ENCODE measurements at regions not wholly inside any gene's neighbourhood (a gene's known extent, or its start where the extent isn't known, plus 50 kb on each side); places are given as distances from the start of the nearest gene placed in this dataset.

DNA sequence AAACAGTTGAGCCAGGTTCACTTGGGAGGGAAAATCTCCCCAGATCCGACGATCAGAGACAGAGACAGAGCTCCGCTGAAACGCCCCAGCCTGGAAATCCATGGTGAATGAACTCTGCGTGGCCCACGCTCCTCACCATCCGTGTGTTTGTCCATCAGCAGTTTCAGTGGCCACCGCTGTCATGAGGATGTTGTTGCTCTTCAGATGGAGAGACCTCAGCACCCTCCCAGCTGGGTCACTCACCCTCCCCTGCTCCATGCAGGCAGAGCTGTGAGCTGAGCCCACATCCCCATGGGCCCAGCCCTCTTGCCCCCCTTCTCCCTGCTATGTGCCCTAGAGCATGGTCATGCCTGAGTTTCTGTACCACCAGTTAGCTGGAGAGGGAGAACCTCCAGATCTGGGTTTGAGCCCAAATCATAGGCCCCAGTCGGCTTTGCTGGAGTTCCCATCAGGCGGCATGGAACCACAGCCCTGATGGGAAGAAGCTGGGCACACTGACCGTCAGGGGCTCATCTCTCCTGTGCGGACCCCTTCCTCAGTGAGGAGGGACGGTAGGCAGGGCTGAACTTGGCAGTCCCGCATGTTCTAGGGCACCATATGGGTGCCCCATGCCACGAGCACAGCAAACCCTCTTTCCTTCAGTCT, 154.4 kb upstream of the COL5A1 start:
- DNase-seq (no peak), ATAC-seq (no peak)
- intact Hi-C loops (cut with micrococcal nuclease), result no loop called here

DNA sequence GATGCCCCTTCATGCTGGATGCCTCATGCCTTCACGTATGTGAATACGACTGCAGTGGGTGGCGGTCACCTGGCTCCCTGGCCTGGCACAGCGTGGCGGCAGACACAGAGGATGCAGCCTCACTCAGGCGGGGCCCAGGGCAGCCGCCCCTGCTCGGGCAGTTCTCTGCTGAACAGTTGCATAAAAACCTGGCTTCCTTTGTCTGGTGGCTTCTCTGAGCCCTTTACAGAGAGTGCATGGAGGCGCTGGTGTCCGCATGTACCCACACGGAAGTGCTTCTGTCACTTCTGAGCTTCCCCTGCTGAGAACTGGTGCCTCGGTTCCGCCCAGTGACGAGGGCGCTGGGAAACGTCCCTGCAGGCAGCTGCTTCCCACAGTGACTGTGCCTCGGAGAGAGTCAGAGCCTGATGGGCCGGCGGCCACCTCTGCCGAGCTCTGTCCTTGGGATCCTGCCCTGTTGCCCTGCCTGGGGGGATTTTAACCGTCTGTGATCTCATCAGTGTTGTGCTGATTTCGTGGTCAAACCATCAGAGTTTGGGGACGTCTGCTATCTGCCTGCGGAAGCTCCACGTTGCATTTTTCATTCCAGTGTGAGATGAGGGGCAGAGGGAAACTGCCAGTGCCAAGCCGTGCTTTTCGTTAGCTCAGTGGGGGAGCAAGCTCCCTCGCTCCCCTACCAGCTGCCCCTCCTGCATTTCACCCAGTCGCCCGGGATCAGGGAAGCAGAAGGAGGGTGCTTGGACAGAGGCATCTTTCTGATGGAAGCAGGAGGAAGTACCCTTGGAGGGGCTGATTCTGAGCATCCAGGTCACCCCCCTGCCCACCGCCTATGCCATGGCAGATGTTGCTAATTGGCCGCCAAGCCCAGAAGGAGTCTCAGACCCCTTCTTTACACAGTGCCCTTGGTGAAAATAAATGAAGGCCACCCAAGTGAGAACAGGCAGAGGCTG, 153.0 kb upstream of the COL5A1 start:
- intact Hi-C loops (cut with micrococcal nuclease), result no loop called here
- peak; percentile 53 for ATAC-seq
- DNase-seq, result peak; percentile 80

DNA sequence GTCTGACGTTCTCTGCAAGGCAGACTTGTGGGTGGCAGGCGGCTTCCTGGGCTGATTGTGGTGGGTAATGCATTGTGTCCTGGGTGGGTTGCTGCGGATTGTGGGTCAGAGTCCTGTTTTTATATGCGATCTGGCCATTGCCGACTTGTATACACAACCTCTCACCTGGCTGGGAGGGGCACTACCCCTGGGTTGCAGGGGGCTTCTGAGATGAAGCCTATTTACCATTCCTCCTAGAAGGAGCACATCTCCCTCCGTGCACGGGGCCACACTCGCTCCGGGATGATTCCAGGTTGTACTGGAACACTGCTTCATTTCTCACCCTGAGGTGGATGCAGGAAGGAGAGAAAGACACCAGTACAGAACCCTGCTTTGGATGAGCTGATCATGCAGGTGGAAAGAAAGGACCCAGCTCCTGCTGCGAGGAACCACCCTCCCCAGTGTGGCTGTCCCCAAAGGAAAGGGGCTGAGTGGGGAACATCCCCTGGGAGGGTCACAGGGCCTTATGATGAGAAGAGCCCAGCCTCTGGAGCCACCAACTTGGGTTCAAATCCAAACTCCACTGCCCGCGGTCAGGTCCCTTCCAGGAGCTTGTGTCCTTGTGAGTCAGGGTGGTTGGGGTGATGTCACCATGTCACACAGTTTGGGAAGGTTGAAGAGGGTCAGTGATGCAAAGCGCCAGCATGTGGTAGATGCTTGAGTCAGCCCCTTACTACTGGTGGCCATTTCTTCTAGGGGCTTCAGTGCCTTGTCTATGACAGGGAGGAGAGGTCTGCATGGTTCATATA, 151.8 kb upstream of the COL5A1 start:
- intact Hi-C loops (cut with micrococcal nuclease), result no loop called here
- DNase-seq (no peak), ATAC-seq (no peak)

DNA sequence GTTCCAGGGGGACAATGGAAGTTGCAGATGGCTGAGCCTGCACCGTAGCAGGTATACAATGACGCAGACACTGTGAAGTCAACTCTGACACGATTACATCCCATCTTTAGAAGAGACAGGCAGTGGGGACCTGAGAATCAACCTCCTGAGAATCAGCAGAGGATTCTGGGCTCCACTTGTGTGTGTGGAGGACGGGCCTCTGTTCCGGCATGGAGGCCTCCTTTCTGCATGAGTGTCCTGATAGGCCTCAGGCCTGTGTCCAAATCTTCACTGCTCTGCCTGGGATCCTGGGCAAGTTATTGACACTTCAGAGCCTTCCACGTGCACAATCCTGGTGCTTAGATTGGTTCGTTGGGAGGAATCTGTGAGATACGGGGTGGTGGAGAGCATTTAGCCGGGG, 151.2 kb upstream of the COL5A1 start:
- no peak for DNase-seq
- intact Hi-C loops (cut with micrococcal nuclease), result no loop called here
- ATAC-seq, result no peak

DNA sequence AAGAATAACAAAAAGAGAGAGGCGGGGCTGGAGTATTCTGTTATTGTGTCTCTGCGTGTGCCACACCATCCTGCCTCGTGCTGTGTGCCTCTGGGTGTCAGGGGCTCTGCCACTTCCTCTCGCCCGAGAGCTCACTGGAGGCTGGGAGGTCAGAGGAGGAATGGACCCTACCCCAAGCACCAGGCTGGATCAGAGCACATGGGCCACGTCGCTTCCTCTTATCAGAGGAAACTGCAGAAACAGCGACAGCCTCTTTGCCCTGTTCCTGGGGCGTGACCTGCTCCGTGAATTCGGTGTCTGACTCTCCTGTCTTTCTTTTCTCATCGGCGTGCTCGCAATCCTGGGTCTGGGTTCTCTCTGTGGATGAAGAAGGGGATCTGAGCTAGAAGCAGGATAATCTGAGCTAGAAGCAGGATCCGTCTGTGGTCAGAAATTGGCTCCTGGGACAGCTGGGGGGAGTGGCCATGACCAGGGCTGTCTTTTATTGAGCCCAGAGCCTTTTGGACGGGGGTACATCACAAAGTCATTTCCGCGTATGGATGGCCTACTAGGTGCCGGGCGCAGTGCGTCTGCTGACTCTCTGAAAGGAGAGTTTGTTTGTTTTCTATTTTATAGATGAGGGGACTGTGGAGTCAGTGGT, 150.3 kb upstream of the COL5A1 start:
- DNase-seq (no peak), ATAC-seq (peak; percentile 9)
- intact Hi-C loops (cut with micrococcal nuclease), result no loop called here

DNA sequence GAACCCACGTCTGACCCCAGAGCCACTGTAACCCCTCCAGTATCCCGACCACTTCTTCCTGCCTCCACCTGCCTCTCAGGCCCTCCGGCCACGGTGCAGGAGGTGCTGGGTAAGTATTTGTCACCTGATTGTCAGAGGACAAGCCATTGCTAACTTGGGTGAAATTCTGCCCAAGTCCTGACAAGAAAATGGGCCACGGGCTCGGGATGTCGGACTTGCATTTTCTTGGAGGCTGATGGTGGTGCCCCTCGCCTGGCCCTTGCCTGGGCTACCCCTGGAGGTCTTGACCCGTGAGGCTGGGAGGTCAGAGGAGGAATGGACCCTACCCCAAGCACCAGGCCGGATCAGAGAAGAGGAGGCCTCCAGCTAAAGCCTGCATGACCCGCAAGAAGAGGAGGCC, 149.7 kb upstream of the COL5A1 start:
- ATAC-seq, result no peak
- DNase-seq, result no peak
- intact Hi-C loops (cut with micrococcal nuclease), result no loop called here

DNA sequence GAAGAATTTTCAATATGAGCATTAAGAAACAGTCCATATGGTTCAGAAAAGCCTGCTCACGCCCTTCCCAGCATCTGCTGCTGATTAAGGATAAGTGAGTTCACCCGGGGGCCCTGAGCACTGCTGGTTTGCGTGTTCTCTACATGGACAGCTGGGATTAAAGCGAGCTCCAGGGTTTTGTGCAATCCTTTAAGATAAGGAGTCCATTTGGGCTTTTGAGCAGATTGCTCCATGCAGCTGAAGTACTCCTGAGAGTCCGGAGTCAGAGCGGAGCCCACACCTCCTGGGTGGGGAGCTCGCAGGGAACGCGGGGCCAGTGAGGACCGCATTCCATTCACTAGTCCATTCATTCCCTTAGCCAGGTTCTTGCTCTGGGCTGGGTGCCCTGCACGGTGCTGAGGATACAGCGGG, 149.3 kb upstream of the COL5A1 start:
- intact Hi-C loops (cut with micrococcal nuclease), result no loop called here
- ATAC-seq (peak; percentile 88), DNase-seq (peak; percentile 78)

DNA sequence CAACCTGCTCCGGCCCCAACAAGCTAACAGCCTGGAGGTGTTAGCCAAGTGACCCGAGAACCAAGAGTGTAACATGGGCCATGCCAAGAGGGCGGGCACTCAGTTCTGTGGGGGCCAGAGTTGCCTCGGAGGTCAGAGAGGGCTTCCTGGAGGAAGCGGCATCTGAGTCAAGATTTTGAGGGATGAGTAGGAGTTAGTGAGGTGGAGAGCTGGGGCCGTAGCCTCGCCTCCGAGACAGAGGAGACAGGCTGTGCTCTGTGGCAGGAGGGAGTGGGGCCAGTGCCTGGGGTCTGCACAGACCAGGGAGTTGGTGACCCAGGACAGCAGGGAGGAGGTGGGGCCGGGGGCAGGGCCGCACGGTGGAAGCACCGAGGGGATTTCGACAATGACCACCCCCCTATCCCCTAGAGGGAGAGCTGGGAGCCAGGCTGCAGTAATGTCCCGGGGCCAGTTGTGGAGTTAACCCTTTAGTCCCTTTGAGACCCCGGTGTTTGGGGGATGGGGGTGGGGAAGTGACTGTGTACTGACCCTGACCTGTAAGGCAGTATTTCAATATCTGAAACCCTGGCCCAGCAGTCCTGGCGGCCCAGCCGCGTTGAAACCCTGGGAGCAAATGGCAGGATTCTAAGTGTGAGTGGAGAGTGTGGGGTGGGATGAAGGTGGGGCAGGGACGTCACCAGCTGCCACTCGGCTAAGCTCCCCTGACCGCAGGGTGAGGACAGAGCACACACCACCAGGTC, 148.7 kb upstream of the COL5A1 start:
- ATAC-seq (peak; percentile 3), DNase-seq (no peak)
- intact Hi-C loops (cut with micrococcal nuclease), result no loop called here

DNA sequence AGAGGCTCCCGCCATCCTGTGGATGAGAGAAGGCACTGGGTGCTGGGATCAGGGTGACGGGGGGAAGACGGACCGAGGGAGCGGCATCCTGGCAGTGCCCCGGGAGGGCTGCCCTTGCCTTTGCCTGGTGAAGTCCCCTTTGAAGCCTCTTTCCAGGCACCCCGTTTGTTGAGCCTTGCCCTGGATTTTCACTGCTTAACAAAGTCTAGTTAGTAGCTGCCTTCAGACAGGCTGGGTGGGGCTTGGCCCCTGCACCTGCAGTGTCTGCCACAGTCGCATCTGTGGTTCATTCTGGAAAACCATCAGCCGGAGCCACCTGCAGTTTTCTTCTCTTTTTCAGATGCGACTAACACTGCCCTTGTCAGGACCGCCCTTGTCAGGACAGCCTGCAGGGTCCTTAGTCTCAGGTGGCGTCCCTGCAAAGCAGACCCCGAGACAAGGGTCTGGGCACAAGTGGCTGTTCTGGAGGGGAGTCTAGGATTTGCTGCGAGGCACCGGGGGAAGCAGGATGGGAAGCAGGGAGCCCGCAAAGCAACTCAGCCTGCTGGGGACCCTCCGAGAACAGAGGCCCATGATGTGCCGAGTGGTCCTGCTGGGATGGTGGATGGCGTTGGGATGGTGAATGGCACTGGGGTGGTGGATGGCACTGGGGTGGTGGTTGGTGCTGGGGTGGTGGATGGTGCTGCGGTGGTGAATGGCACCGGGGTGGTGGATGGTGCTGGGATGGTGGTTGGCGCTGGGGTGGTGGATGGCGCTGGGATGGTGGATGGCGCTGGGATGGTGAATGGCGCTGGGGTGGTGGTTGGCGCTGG, 147.9 kb upstream of the COL5A1 start:
- ATAC-seq, result no peak
- peak; percentile 28 for DNase-seq
- intact Hi-C loops (cut with micrococcal nuclease), result no loop called here

DNA sequence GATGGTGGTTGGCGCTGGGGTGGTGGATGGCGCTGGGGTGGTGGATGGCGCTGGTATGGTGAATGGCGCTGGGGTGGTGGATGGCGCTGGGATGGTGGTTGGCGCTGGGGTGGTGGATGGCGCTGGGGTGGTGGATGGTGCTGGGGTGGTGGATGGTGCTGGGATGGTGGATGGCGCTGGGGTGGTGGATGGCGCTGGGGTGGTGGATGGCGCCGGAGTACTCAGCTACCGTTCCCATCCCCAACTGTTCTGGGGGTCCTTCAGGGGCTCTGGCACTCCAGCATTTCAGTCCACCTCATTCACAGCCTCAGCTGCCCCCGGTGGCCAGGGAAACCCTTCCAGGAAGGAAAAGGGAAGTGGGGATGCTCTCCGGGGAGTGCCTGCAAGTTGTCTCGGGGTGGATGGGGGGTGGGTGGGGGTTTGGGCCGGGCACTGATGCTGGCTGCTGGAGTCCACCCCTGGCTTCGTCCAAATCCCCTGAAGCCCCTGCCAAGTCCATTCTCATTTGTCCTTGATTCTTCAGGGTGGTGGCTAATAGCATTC, 147.3 kb upstream of the COL5A1 start:
- DNase-seq (peak; percentile 2), ATAC-seq (no peak)
- intact Hi-C loops (cut with micrococcal nuclease), result no loop called here

DNA sequence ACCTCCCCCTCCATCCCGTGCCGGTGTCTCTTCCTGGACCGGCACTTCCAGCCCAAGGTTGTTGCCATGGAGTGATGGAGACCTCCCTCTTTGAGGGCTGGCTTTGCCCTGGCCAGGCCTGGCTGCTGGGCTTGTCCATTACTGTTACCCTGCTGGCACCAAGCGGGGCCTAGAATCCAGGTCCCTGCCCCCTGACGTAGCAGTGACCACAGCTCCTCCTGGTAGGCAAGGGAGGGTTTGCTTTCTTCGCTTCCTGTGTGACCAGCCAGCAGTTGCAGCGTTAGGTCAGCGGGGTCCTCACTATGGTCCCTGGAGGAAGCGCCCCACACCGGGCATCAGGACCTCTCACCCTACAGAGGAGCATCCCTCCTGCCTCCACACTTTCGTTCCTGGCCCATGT, 146.7 kb upstream of the COL5A1 start:
- peak; percentile 20 for DNase-seq
- intact Hi-C loops (cut with micrococcal nuclease), result no loop called here

DNA sequence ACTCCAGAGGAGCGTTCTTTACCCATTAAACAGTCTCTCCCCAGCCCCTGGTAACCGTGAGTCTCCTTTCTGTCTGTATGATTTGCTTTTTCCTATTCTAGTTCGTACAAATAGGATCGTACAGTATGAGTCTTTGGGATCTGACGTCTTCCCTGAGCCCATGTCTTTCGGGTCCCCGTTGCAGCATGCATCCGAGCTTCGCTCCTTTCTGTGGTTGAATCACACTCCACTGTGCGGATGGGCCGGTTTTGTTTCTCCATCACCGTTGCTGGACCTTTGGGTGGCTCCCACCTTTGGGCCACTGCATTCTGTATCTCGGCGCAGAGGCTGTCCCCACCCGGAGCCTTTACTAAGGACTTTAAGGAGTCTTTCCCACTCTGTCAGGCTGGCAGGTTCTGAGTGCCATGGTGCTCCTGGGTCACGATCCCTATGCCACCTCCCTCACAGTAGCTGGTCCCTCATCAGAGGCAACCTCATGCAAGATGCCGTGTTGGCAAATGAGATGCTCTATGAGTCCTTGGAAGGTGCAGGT, 145.7 kb upstream of the COL5A1 start:
- DNase-seq, result peak; percentile 3
- no peak for ATAC-seq

More for the DNA sequence above, 146.7 kb upstream of the COL5A1 start:
- no peak for ATAC-seq

DNA sequence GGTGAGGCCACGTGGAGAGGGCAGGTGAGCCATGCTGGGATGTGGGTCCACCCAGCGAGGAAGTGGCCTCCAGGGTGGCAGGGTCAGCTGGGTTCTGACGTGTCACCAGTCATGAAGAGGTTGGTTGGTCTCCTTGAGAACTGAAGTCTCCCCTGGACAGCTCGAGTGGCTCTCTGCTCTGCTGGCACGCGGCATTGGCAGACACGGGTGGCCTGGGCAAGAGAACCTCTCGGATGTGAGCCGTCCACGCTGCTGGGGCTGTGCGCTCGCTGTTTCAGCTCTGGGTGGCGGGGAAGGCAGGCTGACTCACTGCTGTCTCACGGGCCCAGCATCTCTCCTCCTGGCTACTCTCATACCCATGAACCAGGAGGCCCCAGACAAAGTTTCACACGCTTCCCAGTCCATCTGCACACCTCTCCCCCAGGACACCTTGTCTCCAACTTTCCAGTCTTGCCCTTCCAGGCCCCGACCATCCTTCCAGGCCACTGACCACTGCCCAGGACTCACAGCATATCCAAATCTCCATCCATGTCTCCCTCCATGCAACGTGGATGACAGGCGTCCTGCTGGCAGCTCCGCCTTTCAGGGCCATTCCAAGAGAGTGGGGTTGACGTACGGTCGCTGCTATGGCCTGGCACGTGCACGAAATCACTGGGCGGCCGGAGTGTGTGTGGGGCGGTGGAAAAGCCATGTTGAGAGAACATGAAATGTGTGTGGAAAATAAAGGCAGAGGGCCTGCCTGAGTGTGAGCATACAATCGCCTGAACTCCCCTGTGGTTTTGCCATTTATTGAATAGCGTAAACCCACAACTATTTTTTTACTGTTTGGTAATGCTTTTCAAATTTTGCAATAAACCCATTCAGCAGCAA, 145.0 kb upstream of the COL5A1 start:
- DNase-seq, result peak; percentile 24
- ATAC-seq, result no peak
- intact Hi-C loops (cut with micrococcal nuclease), result no loop called here

More for the DNA sequence above, 145.7 kb upstream of the COL5A1 start:
- intact Hi-C loops (cut with micrococcal nuclease), result no loop called here

DNA sequence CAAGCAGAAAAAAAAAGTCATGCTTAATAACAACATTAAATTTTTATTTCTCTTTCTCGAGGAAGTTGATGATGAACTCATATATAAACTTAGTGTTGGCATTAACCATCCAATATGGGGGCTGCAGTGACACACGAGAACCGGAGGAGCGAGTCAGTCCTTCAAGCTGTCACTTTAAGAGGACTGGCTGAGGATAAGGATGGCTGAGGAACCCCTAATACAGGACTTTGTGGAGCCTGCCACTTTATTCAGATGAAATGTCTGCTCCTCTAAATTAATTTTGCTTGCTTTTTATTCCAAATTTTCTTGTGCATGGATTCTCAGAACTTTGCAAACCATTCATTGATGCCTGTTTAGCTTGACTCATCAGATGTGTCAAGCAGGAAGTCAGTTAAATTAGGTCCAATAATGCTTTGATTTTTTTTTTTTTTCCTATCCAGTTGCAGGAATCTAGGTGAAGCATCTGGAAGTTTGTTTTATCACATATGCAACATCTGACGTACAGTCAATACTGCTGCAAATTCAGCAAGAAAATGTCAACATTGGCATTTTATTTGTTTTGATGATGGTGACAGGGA, 144.2 kb upstream of the COL5A1 start:
- DNase-seq, result no peak
- ATAC-seq, result no peak
- intact Hi-C loops (cut with micrococcal nuclease), result no loop called here

DNA sequence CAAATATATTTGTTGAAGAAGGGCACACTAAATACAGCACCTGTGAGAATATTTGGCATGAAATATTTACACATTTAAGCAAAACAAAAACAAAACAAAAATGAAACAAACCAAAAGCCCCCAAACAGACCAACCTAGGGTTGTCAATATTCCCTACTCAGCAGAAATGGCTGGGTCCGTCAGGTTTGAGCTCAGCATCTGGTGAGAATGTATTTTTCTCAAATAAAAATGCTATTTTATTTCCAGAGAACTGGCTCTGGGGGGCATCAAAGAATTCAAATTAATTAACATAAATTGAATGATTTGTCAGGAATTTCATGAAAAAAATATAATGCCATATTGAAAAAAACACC, 142.8 kb upstream of the COL5A1 start:
- intact Hi-C loops (cut with micrococcal nuclease), result no loop called here
- ATAC-seq (no peak), DNase-seq (no peak)

Data from left ventricle myocardium superior (tissue), 1 donor.